HG03469 (cell line): ENCODE measurements at regions not wholly inside any gene's neighbourhood (a gene's known extent, or its start where the extent isn't known, plus 50 kb on each side); places are given as distances from the start of the nearest gene placed in this dataset.

Experiments used
- ATAC-seq: cut with Tn5 transposase; IDR thresholded peaks from one replicate; pipeline ENCODE4 v1.9.1; 2021; ENCODE audit warnings: mild to moderate bottlenecking, moderate library complexity, moderate number of reproducible peaks; ENCODE audit not compliant: unreplicated experiment

DNA sequence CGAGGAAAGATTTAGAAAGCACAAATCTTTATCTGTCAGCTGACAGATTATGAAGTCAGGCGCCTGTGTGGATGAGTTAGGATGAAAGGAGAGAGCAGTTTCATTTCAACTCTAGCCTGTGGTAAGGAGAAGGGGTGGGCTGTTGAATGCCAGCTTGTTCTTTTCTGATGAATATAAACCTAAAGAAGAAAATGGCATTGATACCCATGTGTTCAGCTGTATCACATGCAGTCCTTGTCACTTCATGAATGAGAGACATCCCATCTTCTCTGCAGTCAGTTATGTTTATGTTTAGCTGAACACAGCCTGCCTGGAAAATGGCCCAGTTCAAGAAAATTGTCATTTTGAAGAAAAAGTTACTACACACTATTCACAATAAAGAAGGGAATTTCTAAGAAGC, 345.7 kb upstream of the RBMS3 start:
- no peak for ATAC-seq

DNA sequence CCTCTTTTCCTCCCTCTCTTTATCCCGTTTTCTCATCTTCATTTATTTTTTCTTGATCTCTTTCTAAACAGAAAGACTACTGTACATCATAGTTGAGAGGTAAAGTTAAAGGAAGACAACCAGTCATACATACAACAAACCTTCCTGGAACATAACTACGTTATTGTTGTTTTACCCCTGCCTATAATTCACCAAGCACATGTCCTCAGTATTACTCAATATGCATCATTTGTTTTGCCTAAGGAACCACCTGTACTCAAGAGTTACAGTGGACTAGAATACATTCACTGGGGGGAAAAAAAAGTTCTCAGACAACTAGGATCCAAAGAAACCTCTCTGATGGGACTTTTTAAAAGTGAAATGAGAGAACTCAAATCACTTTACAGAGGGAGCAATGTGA, 344.7 kb upstream of the RBMS3 start:
- ATAC-seq = no peak

DNA sequence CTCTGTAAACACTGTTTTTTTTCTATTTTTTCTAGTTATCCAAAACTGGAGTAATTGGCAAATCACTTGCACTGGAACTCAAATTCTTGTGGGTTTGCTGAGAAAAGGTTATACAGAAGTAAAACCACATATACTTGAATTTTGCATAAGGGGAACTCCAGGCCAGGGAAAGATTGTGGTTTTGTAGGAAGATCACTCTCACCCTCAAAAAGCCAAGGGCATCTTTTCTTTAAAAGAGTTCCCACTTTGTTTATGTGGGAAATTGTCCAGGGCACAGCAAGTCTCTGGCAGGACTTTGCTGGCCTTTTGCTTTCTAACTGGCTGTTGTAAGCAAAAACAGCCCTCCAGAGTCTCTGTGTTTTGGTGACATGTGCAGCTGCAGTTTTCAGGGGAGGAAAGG, 340.3 kb upstream of the RBMS3 start:
- peak; percentile 93 for ATAC-seq

DNA sequence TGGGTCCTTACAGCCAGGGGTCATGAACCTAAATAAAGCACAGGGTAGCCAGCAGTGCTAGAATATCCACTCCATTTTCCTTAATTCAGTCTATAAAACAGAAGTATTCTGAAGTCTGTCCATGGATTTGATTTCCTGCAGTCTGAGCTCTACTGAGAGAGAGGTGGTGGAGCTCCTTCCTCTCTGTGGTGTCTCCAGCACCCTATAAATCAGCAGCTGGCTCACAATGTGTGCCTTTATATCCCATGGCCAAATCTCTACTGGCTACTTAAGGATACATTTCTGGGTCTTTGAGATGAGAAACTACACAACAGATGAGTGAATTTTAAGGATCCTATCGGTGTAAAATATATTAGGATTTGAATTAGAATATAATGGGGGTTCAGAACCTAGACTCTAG, 339.9 kb upstream of the RBMS3 start:
- ATAC-seq = no peak

DNA sequence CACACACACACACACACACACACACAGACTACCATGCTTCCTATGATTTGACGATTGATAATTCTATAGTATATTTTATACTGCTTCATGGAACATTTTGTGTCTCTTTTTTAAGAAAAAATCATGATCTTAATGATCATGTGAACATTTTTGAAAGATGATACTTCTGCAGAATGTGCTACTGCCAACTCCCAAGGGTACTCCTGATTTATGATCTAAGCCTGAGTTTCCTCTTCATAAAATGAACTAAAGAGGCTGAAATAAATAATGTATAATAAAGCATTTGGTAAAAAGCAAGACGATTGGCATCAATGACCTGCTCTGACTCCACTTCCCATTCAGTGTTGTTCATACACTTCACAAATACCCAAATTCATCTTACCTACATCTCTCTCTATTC, 333.8 kb upstream of the RBMS3 start:
- no peak for ATAC-seq

DNA sequence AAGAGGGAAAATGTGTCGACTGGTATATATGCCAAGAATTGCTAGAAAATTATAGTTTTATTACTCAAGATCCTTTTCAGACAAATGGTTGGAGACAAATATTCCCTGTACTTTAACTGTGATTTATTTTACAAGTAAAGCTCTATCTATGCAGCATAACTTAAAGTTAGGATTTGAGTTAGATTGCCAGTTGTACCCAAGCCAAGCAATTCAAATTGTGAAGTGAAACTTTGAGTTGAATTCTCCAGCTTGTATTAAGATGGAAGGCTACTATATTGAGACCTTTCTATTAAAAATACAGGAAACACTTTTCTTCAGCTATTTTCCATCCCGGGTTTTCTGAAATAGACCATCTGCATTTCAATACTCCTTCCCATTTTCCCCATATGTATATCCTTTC, 333.1 kb upstream of the RBMS3 start:
- ATAC-seq = no peak

DNA sequence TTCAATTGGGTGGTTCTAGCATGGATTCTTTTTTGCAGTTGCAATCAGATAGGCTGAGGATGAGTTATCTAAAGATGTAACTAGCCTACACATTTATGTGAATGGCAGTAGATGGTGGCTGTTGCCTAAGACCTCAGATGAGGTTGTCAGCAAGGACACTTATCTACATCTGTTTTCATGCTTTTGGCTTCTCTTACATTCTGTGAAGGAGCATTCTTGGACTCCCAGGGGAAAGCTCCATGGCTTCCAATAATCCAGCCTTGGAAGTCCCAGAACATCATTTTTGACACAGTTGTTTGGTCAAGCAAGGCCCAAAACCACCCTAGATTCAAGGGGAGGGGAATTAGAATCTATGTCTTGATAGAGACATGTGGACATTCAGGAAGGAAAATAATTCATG, 332.2 kb upstream of the RBMS3 start:
- ATAC-seq = no peak

DNA sequence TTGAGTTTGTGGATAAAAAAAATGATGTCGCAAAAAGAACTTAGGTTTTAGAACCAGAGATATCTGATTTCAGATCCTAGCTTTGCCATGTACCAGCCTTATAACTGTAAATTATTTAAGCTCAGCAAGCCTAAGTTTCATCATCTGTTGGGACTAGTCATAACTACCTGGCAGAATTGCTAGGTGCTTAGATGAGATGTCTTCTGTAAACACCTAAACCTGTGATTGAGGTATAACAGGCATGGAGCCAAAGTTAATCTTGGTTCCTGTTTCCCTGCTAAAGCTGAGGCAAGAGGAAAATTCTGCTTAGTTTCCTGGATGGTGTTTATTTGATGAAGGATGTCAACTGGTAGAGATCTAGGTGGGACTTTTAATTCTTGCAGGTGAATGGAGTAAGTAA, 331.3 kb upstream of the RBMS3 start:
- ATAC-seq = no peak

DNA sequence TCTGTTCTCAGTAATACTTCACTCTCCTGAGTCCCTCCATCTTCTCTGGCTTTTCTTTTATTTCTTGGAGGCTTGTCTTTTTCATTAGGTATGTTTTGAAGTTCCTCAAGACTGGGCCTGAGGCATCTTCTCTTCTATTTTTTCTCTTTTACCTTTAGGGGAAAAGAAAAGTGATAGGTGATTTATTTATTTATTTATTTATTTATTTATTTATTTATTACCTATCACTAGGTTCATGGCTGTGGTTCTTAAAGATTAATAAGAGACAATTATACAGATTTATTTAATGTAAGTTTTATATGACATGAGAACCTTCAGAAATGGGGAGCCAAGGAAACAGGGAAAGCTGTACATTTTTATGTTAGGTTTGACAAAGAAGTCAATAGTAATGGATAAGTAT, 330.3 kb upstream of the RBMS3 start:
- no peak for ATAC-seq

DNA sequence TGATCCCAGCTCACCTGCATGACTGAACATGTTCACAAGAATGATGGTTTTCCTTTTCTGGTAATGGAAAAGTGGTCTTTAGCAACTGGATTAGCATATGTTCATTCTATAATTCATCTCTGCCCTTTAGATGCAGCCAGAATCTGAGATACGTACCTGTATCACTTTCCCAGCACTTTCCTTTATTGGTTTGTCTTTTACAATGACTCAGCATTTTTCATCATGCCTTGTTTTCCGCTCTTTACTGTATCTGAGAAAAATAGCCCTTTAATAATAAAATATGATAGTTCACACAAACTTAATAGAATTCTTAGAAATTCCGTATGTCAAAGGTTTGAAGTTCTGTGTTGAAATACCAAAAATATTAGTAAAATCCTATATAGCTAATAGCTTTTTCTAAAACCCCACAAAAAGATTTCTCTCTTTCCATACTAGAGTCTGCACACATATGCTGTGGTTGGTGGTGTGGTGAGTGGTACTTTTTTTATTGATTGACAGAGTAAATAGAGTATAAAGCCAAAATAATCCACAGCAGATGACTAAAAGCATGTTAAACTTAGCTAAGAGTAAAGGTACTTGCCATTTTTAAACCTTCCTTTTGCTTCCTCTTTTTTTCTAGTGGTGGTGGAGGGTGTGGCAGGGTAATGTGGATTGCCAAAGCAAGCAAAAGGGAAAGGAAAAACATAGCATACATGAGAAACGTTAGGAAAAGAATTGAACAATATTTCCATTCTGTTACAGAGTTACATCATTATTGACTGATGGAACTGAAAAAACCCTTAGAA, 328.9 kb upstream of the RBMS3 start:
- no peak for ATAC-seq

DNA sequence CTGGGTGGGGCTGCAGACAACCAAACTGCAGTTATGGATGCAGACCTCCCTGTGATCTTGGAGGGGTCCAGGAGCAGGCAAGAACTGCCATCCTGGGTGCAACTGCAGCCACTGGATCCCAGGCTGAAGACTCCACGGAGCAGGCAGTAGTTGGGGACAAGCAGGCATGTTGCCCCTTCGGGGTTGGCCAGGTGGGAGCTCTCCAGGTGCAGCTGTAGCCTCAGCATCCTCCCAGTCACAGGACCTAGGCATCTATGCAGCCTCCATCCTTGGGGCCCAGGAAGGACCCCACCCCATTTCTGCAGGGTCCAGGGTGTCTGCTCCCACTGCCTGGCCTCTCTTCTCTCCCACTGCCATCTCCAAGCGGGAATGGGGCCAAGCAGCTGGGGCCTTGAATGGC, 322.2 kb upstream of the RBMS3 start:
- no peak for ATAC-seq

DNA sequence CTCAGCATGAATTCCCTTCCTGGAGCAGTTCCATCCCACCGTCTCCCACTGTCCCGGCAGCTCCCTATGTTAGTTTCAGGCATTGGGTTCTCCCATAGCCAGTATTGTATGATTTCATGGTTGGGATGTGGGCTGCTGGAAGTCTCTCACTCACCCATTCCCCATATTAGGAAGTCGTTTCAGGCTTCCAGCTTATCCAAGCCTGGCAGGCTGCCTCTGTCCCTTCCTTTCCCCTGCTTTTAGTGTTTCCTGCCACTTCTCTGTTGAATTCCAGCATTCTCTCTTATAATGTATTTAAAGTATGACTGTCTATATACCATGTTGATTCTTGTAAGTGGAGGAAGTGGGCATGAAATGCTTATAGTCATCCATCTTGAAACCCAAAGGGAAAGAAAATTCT, 309.7 kb upstream of the RBMS3 start:
- ATAC-seq = no peak

DNA sequence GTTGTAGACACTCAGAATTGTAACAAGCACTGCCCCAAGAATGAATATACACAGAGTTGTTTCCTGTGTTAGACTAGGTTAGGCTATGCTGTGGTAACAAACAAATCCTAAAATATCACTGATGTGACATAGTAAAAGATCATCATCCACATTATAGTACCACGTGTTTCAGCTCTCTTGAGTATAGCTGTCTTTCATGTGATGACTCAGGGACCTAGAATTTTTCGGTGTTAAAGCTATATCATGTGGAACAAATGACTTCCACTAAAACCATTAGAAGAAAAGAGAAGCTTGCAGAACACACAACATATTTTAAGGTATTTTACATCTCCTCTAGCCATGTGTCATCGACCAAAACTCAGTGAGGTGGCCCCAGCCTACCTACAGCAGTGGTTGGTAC, 307.9 kb upstream of the RBMS3 start:
- peak; percentile 77 for ATAC-seq

DNA sequence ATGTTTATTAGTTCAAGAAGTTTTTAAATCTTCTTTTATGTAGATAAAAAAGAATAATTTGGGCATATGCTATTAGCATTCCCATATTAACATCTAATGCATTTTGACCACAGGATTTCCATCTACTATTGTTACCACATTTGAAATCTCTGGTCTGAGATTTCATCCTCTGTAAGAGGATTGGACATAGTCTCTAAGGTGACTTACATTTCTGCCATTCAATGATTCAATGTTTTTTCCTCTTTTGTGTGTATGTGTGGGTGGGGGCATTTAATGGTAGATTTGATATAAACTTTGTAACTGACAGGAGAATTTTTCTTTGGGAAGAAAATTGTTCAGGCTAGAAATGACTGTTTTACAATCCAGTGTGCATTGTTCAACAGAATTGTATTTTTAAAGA, 307.3 kb upstream of the RBMS3 start:
- ATAC-seq = no peak

DNA sequence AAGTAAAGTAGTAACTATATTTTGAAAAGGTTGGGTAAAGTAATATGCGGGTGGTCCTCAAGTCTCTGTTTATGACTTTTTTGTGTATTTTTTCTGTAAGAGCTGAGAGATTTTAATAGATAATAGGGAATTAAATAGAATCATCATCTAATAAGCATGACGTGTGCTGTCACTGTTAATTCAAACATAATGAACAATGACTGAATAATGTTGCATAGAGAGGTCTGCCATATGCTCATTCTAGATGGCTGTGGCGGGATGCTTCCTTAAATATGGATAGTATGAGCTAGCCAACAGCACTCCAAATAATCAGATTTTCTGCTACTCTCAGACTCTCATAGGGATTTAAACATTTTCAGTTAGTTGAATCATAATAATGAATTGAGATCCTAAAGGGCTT, 302.8 kb upstream of the RBMS3 start:
- ATAC-seq = no peak

DNA sequence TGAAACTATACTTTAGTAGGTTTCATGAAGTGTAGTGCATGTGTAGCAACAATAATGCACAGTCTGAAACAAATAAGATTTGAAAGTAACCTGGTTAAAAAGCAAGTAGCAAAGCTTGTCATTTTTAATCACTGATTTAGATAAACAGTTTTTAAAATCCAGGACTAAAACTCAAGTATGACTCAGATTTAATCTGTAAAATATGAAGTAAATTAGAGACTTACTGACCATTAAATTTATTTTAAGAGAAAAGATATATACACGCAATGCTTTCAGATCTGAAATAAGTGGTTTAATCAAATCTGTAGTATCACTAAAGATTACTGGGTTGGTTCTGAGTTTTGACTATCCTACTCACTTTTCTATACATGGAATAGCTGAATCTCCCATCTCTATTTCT, 300.7 kb upstream of the RBMS3 start:
- no peak for ATAC-seq

DNA sequence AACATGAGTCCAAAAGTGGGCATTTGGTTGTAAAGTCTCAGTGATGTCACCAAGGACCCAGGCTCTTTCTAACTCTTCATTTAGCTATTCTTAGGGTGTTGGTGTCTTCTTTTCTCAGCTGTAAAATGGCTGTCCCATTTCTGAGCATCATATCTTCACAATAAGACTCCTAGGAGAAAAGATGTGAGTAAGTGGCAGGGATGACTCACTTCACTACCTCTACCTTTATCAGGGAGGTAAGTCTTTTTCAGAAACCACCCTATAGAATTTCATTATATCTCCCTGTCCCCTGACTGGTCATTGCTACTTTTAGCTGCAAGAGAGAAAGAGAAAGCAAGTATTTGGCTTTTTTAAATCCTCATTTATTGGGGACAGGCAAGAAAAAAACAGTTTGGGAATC, 300.2 kb upstream of the RBMS3 start:
- no peak for ATAC-seq

DNA sequence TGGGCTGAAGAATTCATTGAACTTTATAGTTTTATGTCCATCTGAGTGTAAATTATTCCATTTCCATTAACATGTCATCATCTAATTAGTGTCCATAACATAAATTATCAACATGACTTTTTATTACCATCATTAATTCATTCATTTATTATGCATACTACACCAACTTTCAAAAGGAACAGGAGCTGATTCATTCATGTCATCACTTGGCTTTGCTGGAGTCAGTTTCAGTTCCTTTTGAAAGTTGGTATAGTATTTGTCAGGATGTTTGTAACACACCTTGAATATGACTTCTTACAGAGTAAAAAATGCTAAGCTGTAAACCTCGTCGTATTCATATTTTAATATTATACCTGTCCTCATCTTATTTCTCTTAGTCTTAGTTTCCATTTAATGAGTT, 298.0 kb upstream of the RBMS3 start:
- ATAC-seq = peak; percentile 77

DNA sequence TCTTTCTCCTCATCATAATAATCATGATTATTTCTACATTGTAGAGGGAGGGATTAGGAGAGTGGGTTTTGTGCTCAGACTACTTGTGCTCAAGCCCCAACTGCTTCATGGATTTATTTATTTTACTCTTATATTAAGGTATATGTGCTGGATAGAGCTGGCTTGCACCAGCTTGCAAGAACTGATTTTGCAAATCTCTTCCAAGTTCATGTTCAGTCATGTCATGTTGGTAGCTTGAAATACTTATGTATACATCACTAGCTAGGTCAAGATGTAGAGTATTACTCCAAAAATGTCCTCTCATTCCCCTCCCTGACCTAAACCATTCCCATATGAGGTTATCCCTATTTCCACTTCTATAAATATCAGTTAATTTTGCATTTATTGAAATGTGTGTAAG, 293.9 kb upstream of the RBMS3 start:
- ATAC-seq = no peak

DNA sequence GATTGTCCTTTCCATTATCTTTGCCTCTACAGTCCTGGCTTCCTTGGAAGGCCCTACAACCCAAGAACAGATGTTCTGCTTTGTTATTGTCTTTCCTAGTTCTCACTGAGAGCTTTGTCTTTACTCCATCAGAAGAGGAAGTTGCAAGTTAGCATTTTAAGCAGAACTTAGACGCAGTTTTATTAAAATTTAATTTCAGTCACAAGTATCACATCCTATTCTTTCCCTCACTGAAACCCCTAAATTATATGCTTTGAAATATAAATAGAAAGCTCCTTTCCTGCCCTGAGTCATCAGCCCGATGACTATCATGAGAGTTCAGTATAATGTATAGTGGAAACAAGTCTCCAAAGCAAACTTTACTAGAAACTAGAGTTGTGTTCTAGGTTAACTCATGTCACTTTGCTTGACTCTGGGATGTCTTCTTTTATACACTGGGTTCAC, 291.2 kb upstream of the RBMS3 start:
- peak; percentile 91 for ATAC-seq

DNA sequence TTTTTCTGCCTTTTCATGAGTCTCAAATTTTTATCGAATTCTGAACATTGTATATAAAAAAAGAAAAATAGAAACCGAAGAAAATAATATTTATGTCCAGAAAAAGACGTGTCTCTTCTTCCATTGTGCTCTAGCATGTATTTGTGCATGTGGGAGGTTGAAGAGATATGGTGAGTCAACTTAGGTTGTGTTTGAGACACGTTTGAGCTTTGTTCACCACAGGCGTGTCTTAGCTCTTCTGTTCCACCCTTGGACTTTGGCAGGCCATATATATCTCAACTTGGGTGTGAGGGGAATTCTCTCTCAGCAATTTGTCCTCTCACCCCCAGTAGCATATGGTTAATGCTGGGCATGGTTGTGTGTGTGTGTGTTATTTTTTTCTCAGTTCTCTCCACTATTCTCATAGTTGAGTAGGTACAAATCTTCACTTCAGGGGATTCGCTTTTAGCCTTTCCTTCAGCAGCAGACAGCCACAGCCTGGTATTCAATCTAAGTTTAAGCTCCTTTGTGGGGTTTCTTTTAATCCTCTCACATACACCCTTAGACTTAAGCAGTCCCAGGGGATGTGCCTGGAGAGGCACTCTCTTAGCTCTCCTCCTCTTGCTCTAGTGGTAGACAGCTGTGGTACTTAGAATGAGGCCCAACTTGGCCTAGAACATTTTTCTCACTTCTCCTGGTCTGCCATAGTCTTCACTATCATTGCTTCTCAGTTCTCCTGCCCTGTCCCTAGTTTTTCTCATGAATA, 286.5 kb upstream of the RBMS3 start:
- ATAC-seq = no peak

DNA sequence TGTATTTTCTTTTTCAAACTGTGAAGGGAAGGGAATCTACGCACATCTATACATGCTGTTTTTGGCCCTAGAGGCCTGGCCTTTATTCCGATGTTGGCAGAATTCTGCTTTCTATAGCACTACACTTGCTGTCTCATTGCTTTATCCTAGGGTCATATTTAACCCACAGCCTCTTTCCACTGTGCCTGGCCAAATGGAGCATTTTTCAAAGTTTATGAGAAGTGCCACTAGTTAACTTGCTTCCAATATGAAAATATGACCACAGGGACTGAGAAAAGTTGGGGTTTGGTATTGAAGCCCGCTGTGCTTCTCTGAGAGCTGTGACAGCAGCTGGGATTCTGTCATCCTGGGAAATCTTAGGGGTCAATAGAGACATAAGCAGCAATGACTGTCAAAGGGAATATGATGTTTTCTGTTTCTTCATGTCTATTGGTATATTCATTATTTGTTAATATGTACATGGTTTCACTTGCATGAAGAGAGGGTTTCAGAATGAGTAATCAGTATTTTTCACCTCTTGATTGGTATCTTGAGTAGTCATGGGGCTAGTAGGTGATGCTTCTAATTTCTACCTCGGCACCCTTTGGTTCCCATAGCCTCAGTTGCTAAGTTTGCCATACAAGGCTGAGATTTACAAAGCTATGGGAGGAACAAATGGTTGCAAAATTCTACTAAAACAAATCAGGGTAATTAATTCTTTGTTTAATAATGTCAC, 275.8 kb upstream of the RBMS3 start:
- ATAC-seq = peak; percentile 100
